B cell (primary cell): ENCODE measurements at regions not wholly inside any gene's neighbourhood (a gene's known extent, or its start where the extent isn't known, plus 50 kb on each side); places are given as distances from the start of the nearest gene placed in this dataset.

Experiments used
- ATAC-seq: fragments of 200-7000 bp; cut with Tn5 transposase; one replicate; pipeline ENCODE4 v1.10.0; 2021; ENCODE audit warnings: low read depth, mild to moderate bottlenecking, moderate number of reproducible peaks, moderate library complexity
- CTCF ChIA-PET: fragments of 350-600 bp; sonication (Branson Sonifier 250); formaldehyde crosslinking; loops from one replicate; lab custom pipeline; 2021; ENCODE audit warnings: antibody characterized with exemption, inconsistent platforms; lab: Charles Lee
- POLR2A ChIA-PET: fragments of 350-600 bp; sonication (Branson Sonifier 250); formaldehyde crosslinking; loops from one replicate; lab custom pipeline; 2021; ENCODE audit warnings: antibody characterized with exemption; lab: Charles Lee
- DNase-seq: peaks from one replicate; pipeline ENCODE4 v3.0.0; 2013
- H2AFZ ChIP-seq: 2 replicates; pipeline ENCODE4 v1.6.1; 2012; ENCODE audit warnings: mild to moderate bottlenecking, low read depth, low read length; ENCODE audit not compliant: insufficient read depth, poor library complexity, severe bottlenecking
- H3K27ac ChIP-seq, 2 donors: 1 replicate in 1 of 2; 2 replicates in 1 of 2; pipeline ENCODE4 v1.5.1; 2012 to 2013; ENCODE audit warnings: low read length in 2 of 2, mild to moderate bottlenecking in 2 of 2, moderate library complexity in 1 of 2
- H3K27me3 ChIP-seq, 4 experiments: fragments of 200-600 bp in 1 of 4; sonication (generic) in 1 of 4; replicated peaks in 1 of 4; 1 replicate in 2 of 4; 2 replicates in 2 of 4; pipeline versions ENCODE4 v1.6.1 to v1.7.0; 2013 to 2016; ENCODE audit warnings: low read length in 3 of 4, mild to moderate bottlenecking in 2 of 4, mixed read lengths in 1 of 4, moderate library complexity in 1 of 4; ENCODE audit not compliant: insufficient read depth in 4 of 4, control insufficient read depth in 3 of 4; ENCODE audit errors: control extremely low read depth in 1 of 4
- H3K36me3 ChIP-seq, 2 experiments: replicated peaks in 1 of 2; 1 replicate in 1 of 2; 2 replicates in 1 of 2; pipeline versions ENCODE4 v1.6.1 to v1.7.1; 2013; ENCODE audit warnings: low read length in 1 of 2; ENCODE audit not compliant: insufficient read depth in 2 of 2, control insufficient read depth in 1 of 2; ENCODE audit errors: control extremely low read depth in 1 of 2, extremely low read depth in 1 of 2
- H3K4me1 ChIP-seq, 2 donors: fragments of 200-600 bp in 1 of 2; sonication (generic) in 1 of 2; 1 replicate in 1 of 2; 2 replicates in 1 of 2; pipeline versions ENCODE4 v1.5.1 to v1.6.1; 2013 to 2017; ENCODE audit warnings: low read length in 2 of 2; ENCODE audit not compliant: control insufficient read depth in 2 of 2, insufficient read depth in 2 of 2
- H3K4me2 ChIP-seq: replicated peaks from 2 replicates; pipeline ENCODE3; 2012; ENCODE audit warnings: mild to moderate bottlenecking, low read depth, low read length; ENCODE audit not compliant: poor library complexity, severe bottlenecking
- H3K4me3 ChIP-seq, 5 experiments: fragments of 200-600 bp in 1 of 5; sonication (generic) in 1 of 5; 1 replicate in 3 of 5; 2 replicates in 2 of 5; pipeline versions ENCODE4 v1.5.1 to v1.7.0; 2011 to 2016; ENCODE audit warnings: low read length in 4 of 5, mild to moderate bottlenecking in 4 of 5, low read depth in 2 of 5, control low read depth in 1 of 5, moderate library complexity in 1 of 5; ENCODE audit not compliant: insufficient read depth in 1 of 5; ENCODE audit errors: control extremely low read depth in 1 of 5, extremely low read depth in 1 of 5
- H3K79me2 ChIP-seq: fragments of 200-600 bp; sonication (generic); one replicate; pipeline ENCODE4 v1.6.0; 2016; ENCODE audit warnings: low read length; ENCODE audit not compliant: control insufficient read depth, insufficient read depth
- H3K9ac ChIP-seq: fragments of 200-600 bp; sonication (generic); 2 replicates; pipeline ENCODE4 v1.6.1; 2017; ENCODE audit warnings: mild to moderate bottlenecking, low read length, moderate library complexity
- H3K9me3 ChIP-seq, 3 donors: one replicate each; pipeline versions ENCODE4 v1.6.1 to v1.7.1; 2013; ENCODE audit warnings: low read length in 2 of 3; ENCODE audit not compliant: control insufficient read depth in 2 of 3, insufficient read depth in 1 of 3; ENCODE audit errors: control extremely low read depth in 1 of 3
- H4K20me1 ChIP-seq: 2 replicates; pipeline ENCODE4 v1.6.0; 2012; ENCODE audit warnings: mild to moderate bottlenecking, low read length; ENCODE audit not compliant: insufficient read depth, control insufficient read depth, poor library complexity, severe bottlenecking
- H3K27ac Mint-ChIP-seq: one replicate; pipeline ENCODE4 v1.8.0; 2021; ENCODE audit warnings: mixed read lengths
- H3K27me3 Mint-ChIP-seq: one replicate; pipeline ENCODE4 v1.8.0; 2021; ENCODE audit warnings: mixed read lengths
- H3K4me1 Mint-ChIP-seq: one replicate; pipeline ENCODE4 v1.8.0; 2021; ENCODE audit warnings: mixed read lengths
- H3K4me3 Mint-ChIP-seq: one replicate; pipeline ENCODE4 v1.8.0; 2021; ENCODE audit warnings: mixed read lengths
- H3K9me3 Mint-ChIP-seq: one replicate; pipeline ENCODE4 v1.8.0; 2022; ENCODE audit warnings: mixed read lengths; ENCODE audit not compliant: insufficient read depth
- EZH2 ChIP-seq: IDR thresholded peaks from 2 replicates; pipeline ENCODE4 v1.6.1; 2012; ENCODE audit warnings: borderline replicate concordance, low read depth, mild to moderate bottlenecking, moderate library complexity, low read length; ENCODE audit not compliant: insufficient read depth, poor library complexity, severe bottlenecking
- WGBS: methylation state at CpG from one replicate; pipeline ENCODE4 v1.1.5; 2013; ENCODE audit warnings: missing lambda C conversion rate; ENCODE audit not compliant: insufficient coverage; 5-methylcytosine and 5-hydroxymethylcytosine counted together
- intact Hi-C: fragments of 100-400 bp; cut with micrococcal nuclease; formaldehyde crosslinking; loops from one replicate; pipeline ENCODE4 v1.10.0; 2022
- TF ChIP-seq, protein P1 (sequence below): fragments of 200-600 bp; IDR thresholded peaks from one replicate; pipeline ENCODE4 v1.8.0; 2022; ENCODE audit warnings: antibody characterized with exemption, mild to moderate bottlenecking

DNA sequence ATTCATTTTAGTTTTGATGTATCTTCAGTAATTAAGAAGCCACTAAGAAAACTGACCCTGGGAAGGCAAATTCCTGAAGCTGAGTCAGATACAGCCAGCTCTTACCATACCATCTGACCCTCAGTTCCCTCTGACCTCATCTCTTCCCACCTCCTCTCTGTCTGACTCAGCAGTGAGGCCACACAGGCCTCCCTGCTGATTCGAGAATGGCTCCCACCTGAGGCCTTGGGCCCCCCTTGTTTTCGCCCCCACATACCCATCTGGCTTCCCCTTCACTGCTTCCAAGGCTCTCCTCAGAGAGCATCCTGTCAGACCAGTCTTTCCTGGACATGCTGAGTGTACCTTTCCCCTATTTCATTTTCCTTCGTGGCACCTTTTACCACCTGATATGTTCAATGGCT, 71.0 kb upstream of the CYP1B1 start:
- H3K27ac ChIP-seq, result no peak overlapping the region
- H3K27me3 Mint-ChIP-seq, result peaks cover 10% of the 10 kb centered on the region
- DNase-seq, result no peak
- no peak overlapping the region for H3K4me2 ChIP-seq
- no peaks in the 10 kb centered on the region for H3K9me3 ChIP-seq
- no peaks in the 10 kb centered on the region for H3K9me3 Mint-ChIP-seq
- TF ChIP-seq, protein P1, sequence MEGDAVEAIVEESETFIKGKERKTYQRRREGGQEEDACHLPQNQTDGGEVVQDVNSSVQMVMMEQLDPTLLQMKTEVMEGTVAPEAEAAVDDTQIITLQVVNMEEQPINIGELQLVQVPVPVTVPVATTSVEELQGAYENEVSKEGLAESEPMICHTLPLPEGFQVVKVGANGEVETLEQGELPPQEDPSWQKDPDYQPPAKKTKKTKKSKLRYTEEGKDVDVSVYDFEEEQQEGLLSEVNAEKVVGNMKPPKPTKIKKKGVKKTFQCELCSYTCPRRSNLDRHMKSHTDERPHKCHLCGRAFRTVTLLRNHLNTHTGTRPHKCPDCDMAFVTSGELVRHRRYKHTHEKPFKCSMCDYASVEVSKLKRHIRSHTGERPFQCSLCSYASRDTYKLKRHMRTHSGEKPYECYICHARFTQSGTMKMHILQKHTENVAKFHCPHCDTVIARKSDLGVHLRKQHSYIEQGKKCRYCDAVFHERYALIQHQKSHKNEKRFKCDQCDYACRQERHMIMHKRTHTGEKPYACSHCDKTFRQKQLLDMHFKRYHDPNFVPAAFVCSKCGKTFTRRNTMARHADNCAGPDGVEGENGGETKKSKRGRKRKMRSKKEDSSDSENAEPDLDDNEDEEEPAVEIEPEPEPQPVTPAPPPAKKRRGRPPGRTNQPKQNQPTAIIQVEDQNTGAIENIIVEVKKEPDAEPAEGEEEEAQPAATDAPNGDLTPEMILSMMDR, result no peak
- TF ChIP-seq EZH2, result no peak
- intact Hi-C loops, result no loop called here
- no peak for ATAC-seq
- WGBS, result 57% methylated on average over 2 of the region's 3 CpGs
- H3K4me3 ChIP-seq, result no peak overlapping the region
- no peaks in the 10 kb centered on the region for H3K4me1 Mint-ChIP-seq
- H2AFZ ChIP-seq, result no peak overlapping the region
- no peak overlapping the region for H3K27ac Mint-ChIP-seq
- H3K27me3 ChIP-seq, result no peaks in the 10 kb centered on the region
- no peaks in the 10 kb centered on the region for H3K4me1 ChIP-seq
- no peak overlapping the region for H3K9ac ChIP-seq
- H3K4me3 Mint-ChIP-seq, result no peak overlapping the region
- H3K36me3 ChIP-seq, result no peaks in the 10 kb centered on the region
- CTCF ChIA-PET, result no interaction called here
- POLR2A ChIA-PET, result no interaction called here
- no peaks in the 10 kb centered on the region for H3K79me2 ChIP-seq
- H4K20me1 ChIP-seq, result no peaks in the 10 kb centered on the region

DNA sequence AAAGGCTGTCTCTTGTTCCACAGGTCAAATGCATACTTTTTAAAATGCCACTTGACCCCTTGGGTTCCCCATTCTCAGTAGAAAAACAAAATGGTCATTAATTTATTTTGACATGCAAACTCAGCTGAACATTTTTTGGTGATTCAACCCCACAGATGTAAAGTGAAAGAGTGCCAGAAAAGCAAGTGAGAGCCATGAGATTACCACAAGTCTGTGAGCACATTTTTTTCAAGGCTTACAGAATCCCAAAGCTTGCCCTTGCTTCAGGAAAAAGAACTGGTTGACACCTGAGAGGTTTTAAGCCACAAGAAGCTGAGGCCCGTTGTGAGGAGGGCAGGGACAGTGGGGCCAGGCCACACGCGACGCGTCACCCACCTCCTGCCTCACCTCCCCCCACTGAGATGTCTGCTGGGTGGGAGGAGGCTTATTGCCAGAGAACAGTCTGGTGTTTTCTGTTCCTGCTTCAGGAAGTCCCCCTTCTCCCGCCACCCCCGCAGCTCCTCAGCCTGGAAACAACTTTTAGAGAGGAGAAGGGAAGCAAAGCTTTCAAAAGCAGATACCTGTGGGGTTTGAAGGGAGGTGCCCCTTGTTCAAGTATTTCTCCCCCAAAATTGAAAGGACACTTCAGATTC, 70.4 kb upstream of the CYP1B1 start:
- Mint-ChIP-seq H3K27me3 (peaks cover 9% of the 10 kb centered on the region), H3K9me3 (no peaks in the 10 kb centered on the region), H3K27ac (no peak overlapping the region), H3K4me1 (no peaks in the 10 kb centered on the region), H3K4me3 (no peak overlapping the region)
- H3K4me2 ChIP-seq, result no peak overlapping the region
- no peaks in the 10 kb centered on the region for H3K36me3 ChIP-seq
- H2AFZ ChIP-seq, result no peak overlapping the region
- no peak overlapping the region for H3K4me3 ChIP-seq
- H3K4me1 ChIP-seq, result no peaks in the 10 kb centered on the region
- TF ChIP-seq, protein P1, result no peak
- TF ChIP-seq EZH2, result no peak
- intact Hi-C loops, result no loop called here
- no CpG with 5 or more reads among the region's 7 CpGs for WGBS
- H3K79me2 ChIP-seq, result no peaks in the 10 kb centered on the region
- H3K9ac ChIP-seq, result no peak overlapping the region
- H3K27ac ChIP-seq, result no peak overlapping the region
- H3K27me3 ChIP-seq, result no peaks in the 10 kb centered on the region
- no peaks in the 10 kb centered on the region for H3K9me3 ChIP-seq
- ATAC-seq, result no peak
- no peaks in the 10 kb centered on the region for H4K20me1 ChIP-seq
- ChIA-PET POLR2A (no interaction called here), CTCF (no interaction called here)
- no peak for DNase-seq
